Glutamatergic neuron (in vitro differentiated cells): ENCODE measurements at regions not wholly inside any gene's neighbourhood (a gene's known extent, or its start where the extent isn't known, plus 50 kb on each side); places are given as distances from the start of the nearest gene placed in this dataset.
"Not testable (repeated sequence)": the region's sequence is repeated elsewhere in the genome, so short reads cannot be mapped to it uniquely, and the experiment has no call there.

Experiments
- DNase-seq: peaks from one replicate; pipeline ENCODE4 v3.0.0; 2022
- H3K27ac Mint-ChIP-seq: one replicate; pipeline ENCODE4 v1.8.0; 2020; ENCODE audit warnings: mild to moderate bottlenecking, mixed read lengths, inconsistent platforms; ENCODE audit not compliant: unreplicated experiment
- H3K27me3 Mint-ChIP-seq: one replicate; pipeline ENCODE4 v1.8.0; 2020; ENCODE audit warnings: mild to moderate bottlenecking, moderate library complexity, mixed read lengths, inconsistent platforms; ENCODE audit not compliant: unreplicated experiment
- H3K36me3 Mint-ChIP-seq: one replicate; pipeline ENCODE4 v1.8.0; 2020; ENCODE audit warnings: mild to moderate bottlenecking, mixed read lengths, inconsistent platforms; ENCODE audit not compliant: unreplicated experiment
- H3K4me1 Mint-ChIP-seq: one replicate; pipeline ENCODE4 v1.8.0; 2020; ENCODE audit warnings: mild to moderate bottlenecking, low read depth, mixed read lengths, inconsistent platforms; ENCODE audit not compliant: unreplicated experiment
- H3K4me3 Mint-ChIP-seq: one replicate; pipeline ENCODE4 v1.8.0; 2020; ENCODE audit warnings: mild to moderate bottlenecking, mixed read lengths, inconsistent platforms; ENCODE audit not compliant: unreplicated experiment
- H3K9me3 Mint-ChIP-seq: one replicate; pipeline ENCODE4 v1.8.0; 2020; ENCODE audit warnings: mild to moderate bottlenecking, moderate library complexity, mixed read lengths, inconsistent platforms; ENCODE audit not compliant: unreplicated experiment
- CTCF ChIP-seq: fragments of 200-600 bp; sonication (generic); IDR thresholded peaks from one replicate; pipeline ENCODE4 v1.5.0; 2021; ENCODE audit not compliant: partially characterized antibody, unreplicated experiment

- no peak for TF ChIP-seq CTCF
- Mint-ChIP-seq H3K27me3 (no peaks in the 10 kb centered on the region), H3K4me1 (no peaks in the 10 kb centered on the region), H3K27ac (no peak overlapping the region), H3K36me3 (peaks cover 13% of the 10 kb centered on the region), H3K9me3 (peaks cover 7% of the 10 kb centered on the region), H3K4me3 (no peak overlapping the region)
- DNase-seq: no peak
Observed at GRCh38 chr16:52657924-52658323, 111.0 kb upstream of the TOX3 start.

- not testable (repeated sequence) for H3K4me1 Mint-ChIP-seq, H3K27me3 Mint-ChIP-seq, H3K36me3 Mint-ChIP-seq, DNase-seq, H3K9me3 Mint-ChIP-seq, H3K27ac Mint-ChIP-seq, H3K4me3 Mint-ChIP-seq
Observed at GRCh38 chr16:52655916-52656315, 109.0 kb upstream of the TOX3 start.

- H3K9me3 Mint-ChIP-seq: not testable (repeated sequence)
Observed at GRCh38 chr16:52655156-52655555, 108.2 kb upstream of the TOX3 start.

GRCh38 chr16:52652033-52652432 is 105.1 kb upstream of the TOX3 start:
- no peaks in the 10 kb centered on the region for H3K27me3 Mint-ChIP-seq
- no peak for DNase-seq
- H3K4me1 Mint-ChIP-seq: no peaks in the 10 kb centered on the region
- no peak overlapping the region for H3K27ac Mint-ChIP-seq
- H3K4me3 Mint-ChIP-seq: no peak overlapping the region
- H3K36me3 Mint-ChIP-seq: no peaks in the 10 kb centered on the region
- no peaks in the 10 kb centered on the region for H3K9me3 Mint-ChIP-seq
- TF ChIP-seq CTCF: no peak

More at GRCh38 chr16:52655156-52655555, 108.2 kb upstream of the TOX3 start:
- not testable (repeated sequence) for H3K36me3 Mint-ChIP-seq, DNase-seq, H3K4me3 Mint-ChIP-seq, H3K4me1 Mint-ChIP-seq, H3K27ac Mint-ChIP-seq, H3K27me3 Mint-ChIP-seq

- Mint-ChIP-seq H3K4me3 (no peak overlapping the region), H3K36me3 (no peaks in the 10 kb centered on the region), H3K9me3 (no peaks in the 10 kb centered on the region), H3K4me1 (no peaks in the 10 kb centered on the region), H3K27me3 (no peaks in the 10 kb centered on the region), H3K27ac (no peak overlapping the region)
- no peak for DNase-seq
- TF ChIP-seq CTCF: no peak
Observed at GRCh38 chr16:52650789-52651188, 103.8 kb upstream of the TOX3 start.

- no peak overlapping the region for H3K4me3 Mint-ChIP-seq
- DNase-seq: no peak
- H3K27ac Mint-ChIP-seq: no peak overlapping the region
- no peaks in the 10 kb centered on the region for H3K36me3 Mint-ChIP-seq
- no peaks in the 10 kb centered on the region for H3K27me3 Mint-ChIP-seq
- TF ChIP-seq CTCF: no peak
- H3K4me1 Mint-ChIP-seq: no peaks in the 10 kb centered on the region
- no peaks in the 10 kb centered on the region for H3K9me3 Mint-ChIP-seq
Observed at GRCh38 chr16:52650318-52650717, 103.4 kb upstream of the TOX3 start.
